AG04450 (cell line): ENCODE measurements at regions not wholly inside any gene's neighbourhood (a gene's known extent, or its start where the extent isn't known, plus 50 kb on each side); places are given as distances from the start of the nearest gene placed in this dataset.
A peak's percentile ranks its signal among the peaks of the same experiment; 100 is the strongest.

Experiments
- CTCF ChIA-PET: fragments of 300-600, 350-600 bp; formaldehyde crosslinking; extraction: SDS; loops from one replicate; lab custom pipeline; 2022; ENCODE audit warnings: antibody characterized with exemption, inconsistent platforms; lab: Charles Lee
- POLR2A ChIA-PET: fragments of 350-600 bp; formaldehyde crosslinking; extraction: SDS; loops from one replicate; lab custom pipeline; 2021; ENCODE audit warnings: antibody characterized with exemption, inconsistent platforms; lab: Yijun Ruan, JAX
- DNase-seq: peaks from one replicate; pipeline ENCODE4 v3.0.0-alpha.2; 2011; ENCODE audit warnings: low read depth, low spot score
- H3K27ac ChIP-seq: one replicate; pipeline ENCODE4 v1.5.1; 2012; ENCODE audit warnings: low read depth, low read length, control low read depth
- H3K27me3 ChIP-seq: one replicate; pipeline ENCODE4 v1.6.0; 2012; ENCODE audit warnings: low read length; ENCODE audit not compliant: control insufficient read depth, insufficient read depth
- H3K4me3 ChIP-seq: 2 replicates; pipeline ENCODE4 v1.5.1; 2011; ENCODE audit warnings: mild to moderate bottlenecking, low read depth, low read length, control low read depth
- H3K9me3 ChIP-seq: 2 replicates; pipeline ENCODE4 v1.5.1; 2012; ENCODE audit warnings: low read length; ENCODE audit not compliant: control insufficient read depth, insufficient read depth
- TF ChIP-seq, protein P1 (sequence below): IDR thresholded peaks from 2 replicates; pipeline ENCODE4 v1.5.1; 2011; ENCODE audit warnings: low read depth, low read length, control low read depth, inconsistent platforms

DNA sequence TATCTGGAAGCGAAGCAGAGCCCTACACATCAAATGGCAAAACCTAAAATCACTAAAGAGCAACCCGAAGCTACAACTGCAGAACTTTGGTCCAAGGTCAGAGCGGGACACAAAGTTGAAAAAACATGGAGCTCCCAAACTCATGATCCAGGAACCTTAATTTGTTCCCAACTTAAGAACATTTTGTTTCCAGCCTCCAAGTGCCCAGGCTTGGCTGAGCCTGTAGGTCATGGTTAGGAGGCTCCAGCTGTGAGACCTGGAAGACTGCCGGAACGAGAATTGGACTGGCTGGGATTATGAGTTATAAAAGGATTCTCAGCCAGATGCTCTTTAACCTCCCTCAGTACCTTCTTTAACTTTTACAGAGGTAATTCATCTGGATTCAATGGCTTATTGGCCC lies 349.1 kb upstream of the DDX53 start:
- no peak overlapping the region for H3K27ac ChIP-seq
- DNase-seq = no peak
- CTCF ChIA-PET = no interaction called here

DNA sequence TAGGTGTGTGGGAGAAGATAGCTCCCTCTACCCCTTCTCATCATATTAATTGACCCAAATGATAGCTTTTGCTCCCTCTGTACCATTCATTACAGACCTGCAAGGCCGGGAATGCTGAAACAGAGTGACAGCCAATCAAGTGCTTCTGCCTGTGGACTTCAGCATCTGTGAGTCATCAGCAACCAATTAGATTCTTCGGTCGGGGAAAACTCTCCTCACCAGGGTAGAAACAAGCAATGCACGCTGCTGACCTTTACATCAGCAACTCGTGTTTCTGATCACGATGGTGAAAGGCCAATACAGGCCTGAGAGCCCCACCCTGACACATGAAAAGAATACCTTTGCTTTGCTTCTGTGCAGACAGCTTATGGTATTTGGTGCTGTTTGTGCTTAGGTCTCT lies 347.2 kb upstream of the DDX53 start:
- Histone ChIP-seq H3K9me3 (no peaks in the 10 kb centered on the region), H3K27me3 (no peaks in the 10 kb centered on the region), H3K27ac (no peak overlapping the region), H3K4me3 (no peak overlapping the region)
- ChIA-PET POLR2A (no interaction called here), CTCF (interaction anchor here (1.3 kb wide), 1 partner anchor 667 kb away, joined by 3 read pairs; no protein-coding TSS in a partner anchor)
- TF ChIP-seq, protein P1, sequence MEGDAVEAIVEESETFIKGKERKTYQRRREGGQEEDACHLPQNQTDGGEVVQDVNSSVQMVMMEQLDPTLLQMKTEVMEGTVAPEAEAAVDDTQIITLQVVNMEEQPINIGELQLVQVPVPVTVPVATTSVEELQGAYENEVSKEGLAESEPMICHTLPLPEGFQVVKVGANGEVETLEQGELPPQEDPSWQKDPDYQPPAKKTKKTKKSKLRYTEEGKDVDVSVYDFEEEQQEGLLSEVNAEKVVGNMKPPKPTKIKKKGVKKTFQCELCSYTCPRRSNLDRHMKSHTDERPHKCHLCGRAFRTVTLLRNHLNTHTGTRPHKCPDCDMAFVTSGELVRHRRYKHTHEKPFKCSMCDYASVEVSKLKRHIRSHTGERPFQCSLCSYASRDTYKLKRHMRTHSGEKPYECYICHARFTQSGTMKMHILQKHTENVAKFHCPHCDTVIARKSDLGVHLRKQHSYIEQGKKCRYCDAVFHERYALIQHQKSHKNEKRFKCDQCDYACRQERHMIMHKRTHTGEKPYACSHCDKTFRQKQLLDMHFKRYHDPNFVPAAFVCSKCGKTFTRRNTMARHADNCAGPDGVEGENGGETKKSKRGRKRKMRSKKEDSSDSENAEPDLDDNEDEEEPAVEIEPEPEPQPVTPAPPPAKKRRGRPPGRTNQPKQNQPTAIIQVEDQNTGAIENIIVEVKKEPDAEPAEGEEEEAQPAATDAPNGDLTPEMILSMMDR = no peak
- DNase-seq = peak; percentile 8

More for the DNA sequence above, 349.1 kb upstream of the DDX53 start:
- no peaks in the 10 kb centered on the region for H3K9me3 ChIP-seq
- POLR2A ChIA-PET = no interaction called here
- H3K27me3 ChIP-seq = no peaks in the 10 kb centered on the region
- no peak overlapping the region for H3K4me3 ChIP-seq
- TF ChIP-seq, protein P1 = no peak

DNA sequence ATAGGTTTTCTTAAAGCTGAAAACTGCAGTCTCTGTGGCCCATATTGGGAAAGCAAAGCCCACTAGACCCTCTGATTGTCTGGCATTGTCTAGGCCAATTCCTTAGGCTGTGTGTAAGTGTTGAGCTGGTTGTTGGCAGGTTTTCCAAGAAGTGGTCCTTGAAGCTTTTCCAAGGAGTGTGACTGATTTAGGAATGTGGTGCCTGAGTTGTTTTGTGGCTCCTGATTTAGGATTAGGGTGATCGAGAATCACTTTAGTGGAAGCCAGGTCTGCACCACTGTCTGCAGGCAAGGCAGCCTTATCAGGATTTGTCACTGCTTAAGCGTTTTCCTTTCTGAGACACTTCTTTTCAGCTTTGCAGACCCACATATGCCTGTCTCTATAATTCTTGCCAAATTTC lies 339.0 kb upstream of the DDX53 start:
- CTCF ChIA-PET = no interaction called here
- POLR2A ChIA-PET = no interaction called here
- H3K27me3 ChIP-seq = no peaks in the 10 kb centered on the region
- H3K9me3 ChIP-seq = no peaks in the 10 kb centered on the region
- H3K27ac ChIP-seq = no peak overlapping the region
- TF ChIP-seq, protein P1 = no peak
- DNase-seq = no peak
- H3K4me3 ChIP-seq = no peak overlapping the region

DNA sequence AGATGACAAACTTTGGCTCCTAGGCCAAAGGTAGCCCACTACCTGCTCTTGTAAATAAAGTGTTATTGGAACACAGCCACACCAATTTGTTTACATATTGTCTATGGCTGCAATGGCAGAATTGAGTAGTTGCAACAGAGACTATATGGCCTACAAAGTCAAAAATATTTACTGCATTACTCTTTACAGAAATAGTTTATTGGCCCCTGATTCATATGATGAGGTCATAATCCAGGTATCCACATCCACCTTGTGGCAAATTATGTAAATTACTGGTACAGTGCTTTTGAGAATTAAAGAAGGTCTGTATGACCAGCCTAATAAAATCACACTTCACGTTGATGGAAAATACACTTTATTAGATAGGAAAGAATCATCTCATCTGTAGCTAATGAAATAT lies 337.0 kb upstream of the DDX53 start:
- Histone ChIP-seq H3K27ac (no peak overlapping the region), H3K9me3 (no peaks in the 10 kb centered on the region), H3K4me3 (no peak overlapping the region), H3K27me3 (no peaks in the 10 kb centered on the region)
- TF ChIP-seq, protein P1 = no peak
- POLR2A ChIA-PET = no interaction called here
- CTCF ChIA-PET = no interaction called here
- no peak for DNase-seq

DNA sequence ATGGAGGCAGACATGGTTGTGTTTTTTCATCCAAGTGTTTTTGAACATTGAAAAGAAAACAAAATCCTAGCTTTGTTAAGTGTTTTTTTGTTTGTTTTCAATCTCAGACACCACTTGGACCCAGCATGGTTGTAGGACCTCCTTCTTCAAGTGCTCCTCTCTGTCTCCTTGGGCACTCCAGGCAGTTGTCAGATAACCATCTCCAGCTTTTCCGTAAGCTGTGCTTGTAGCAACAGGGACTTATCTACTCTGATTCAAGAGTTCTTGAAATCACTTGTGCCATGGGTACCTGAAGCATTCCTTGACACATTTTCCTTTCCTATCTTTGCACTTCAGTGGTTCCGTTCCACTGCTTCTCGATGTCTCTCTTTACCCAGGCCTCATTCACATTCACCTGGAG lies 334.9 kb upstream of the DDX53 start:
- CTCF ChIA-PET = no interaction called here
- no peak for DNase-seq
- POLR2A ChIA-PET = no interaction called here

More for the DNA sequence above, 334.9 kb upstream of the DDX53 start:
- Histone ChIP-seq H3K4me3 (no peak overlapping the region), H3K27me3 (no peaks in the 10 kb centered on the region), H3K27ac (no peak overlapping the region), H3K9me3 (no peaks in the 10 kb centered on the region)
- TF ChIP-seq, protein P1 = no peak
